Kidney epithelial cell (primary cell): ENCODE measurements at regions not wholly inside any gene's neighbourhood (a gene's known extent, or its start where the extent isn't known, plus 50 kb on each side); places are given as distances from the start of the nearest gene placed in this dataset.

Source experiments
- DNase-seq: peaks from one replicate; pipeline ENCODE4 v3.0.0-alpha.2; 2010; ENCODE audit warnings: low read depth
- H3K27me3 ChIP-seq: 2 replicates; pipeline ENCODE4 v1.6.0; 2011; ENCODE audit warnings: low read length; ENCODE audit not compliant: control insufficient read depth, insufficient read depth
- H3K36me3 ChIP-seq: 2 replicates; pipeline ENCODE4 v1.5.1; 2011; ENCODE audit warnings: low read length; ENCODE audit not compliant: control insufficient read depth, insufficient read depth
- H3K4me3 ChIP-seq: 2 replicates; pipeline ENCODE4 v1.5.1; 2011; ENCODE audit warnings: low read depth, mild to moderate bottlenecking, control low read depth, low read length
- TF ChIP-seq, protein P1 (sequence below): IDR thresholded peaks from 2 replicates; pipeline ENCODE4 v1.5.1; 2011; ENCODE audit warnings: mild to moderate bottlenecking, moderate library complexity, low read length, control low read depth, inconsistent platforms; ENCODE audit not compliant: insufficient read depth, poor library complexity, severe bottlenecking

- TF ChIP-seq, protein P1, sequence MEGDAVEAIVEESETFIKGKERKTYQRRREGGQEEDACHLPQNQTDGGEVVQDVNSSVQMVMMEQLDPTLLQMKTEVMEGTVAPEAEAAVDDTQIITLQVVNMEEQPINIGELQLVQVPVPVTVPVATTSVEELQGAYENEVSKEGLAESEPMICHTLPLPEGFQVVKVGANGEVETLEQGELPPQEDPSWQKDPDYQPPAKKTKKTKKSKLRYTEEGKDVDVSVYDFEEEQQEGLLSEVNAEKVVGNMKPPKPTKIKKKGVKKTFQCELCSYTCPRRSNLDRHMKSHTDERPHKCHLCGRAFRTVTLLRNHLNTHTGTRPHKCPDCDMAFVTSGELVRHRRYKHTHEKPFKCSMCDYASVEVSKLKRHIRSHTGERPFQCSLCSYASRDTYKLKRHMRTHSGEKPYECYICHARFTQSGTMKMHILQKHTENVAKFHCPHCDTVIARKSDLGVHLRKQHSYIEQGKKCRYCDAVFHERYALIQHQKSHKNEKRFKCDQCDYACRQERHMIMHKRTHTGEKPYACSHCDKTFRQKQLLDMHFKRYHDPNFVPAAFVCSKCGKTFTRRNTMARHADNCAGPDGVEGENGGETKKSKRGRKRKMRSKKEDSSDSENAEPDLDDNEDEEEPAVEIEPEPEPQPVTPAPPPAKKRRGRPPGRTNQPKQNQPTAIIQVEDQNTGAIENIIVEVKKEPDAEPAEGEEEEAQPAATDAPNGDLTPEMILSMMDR, result no peak
- H3K4me3 ChIP-seq, result no peak overlapping the region
- DNase-seq, result no peak
- no peaks in the 10 kb centered on the region for H3K27me3 ChIP-seq
- H3K36me3 ChIP-seq, result no peaks in the 10 kb centered on the region
These were observed 135.7 kb downstream of the EVA1A start for GRCh38 chr2:75424936-75425619.

DNA sequence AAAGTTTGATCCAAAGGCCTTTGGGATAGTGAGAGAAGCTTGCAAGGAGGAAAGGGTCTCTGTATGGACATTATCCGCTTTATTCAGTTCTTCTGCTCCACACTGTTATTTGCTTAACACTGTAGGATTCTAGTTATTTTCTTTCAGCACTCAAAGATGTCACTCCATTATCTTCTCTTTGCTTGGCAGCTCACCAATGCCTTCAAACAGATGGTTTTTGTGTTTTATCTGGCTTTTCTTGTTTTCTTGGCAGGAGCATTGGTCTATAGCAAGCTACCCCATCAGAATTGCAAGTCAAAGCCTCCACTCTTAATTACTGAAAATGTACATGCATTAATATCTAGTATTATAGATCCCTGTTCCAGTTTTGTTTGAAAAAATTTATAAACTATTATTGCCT, 138.8 kb downstream of the EVA1A start:
- Histone ChIP-seq H3K36me3 (no peaks in the 10 kb centered on the region), H3K27me3 (no peaks in the 10 kb centered on the region), H3K4me3 (no peak overlapping the region)
- TF ChIP-seq, protein P1, result no peak
- DNase-seq, result no peak

DNA sequence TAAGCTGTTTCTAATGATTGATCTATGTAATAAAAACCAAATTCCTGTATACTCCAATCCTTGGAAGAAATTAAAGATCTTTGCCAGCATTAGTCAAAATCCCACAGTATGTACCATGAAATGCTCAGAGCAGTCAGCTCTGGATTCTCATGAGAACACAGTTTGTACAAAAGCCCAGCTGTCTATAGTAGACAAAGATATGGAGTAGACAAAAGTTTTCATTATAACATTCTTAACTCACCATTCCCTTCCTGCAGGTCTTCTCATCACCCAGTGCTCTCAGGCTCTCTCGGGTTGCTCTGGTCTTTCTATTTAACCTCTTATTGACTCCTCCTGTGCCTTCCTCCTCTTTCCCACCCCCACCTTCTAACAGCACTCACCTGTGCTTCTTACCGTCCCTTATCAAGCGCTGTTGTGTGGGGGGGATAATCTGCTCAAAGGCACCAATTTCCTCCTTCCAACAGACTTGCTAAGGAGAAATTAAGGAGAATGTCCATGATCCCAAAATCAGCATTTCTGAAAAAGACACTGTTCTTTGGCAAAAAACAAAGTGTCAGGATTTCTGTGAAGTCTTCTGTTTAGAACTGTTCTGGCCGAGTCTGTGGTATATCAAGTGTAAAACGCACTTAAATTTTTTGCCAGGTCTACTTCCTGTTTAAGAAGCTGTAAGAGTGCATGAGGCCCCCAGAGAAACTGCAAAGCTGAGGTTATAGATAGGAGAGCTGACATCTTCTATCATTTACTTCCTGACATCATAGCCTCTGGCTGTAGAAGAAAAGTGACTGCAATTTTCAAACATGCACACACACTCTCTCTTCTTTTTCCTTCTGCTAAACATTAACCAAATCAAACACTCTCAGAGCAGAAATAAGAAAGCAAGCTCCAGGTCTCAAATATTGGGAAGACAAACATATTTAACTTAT, 144.1 kb downstream of the EVA1A start:
- Histone ChIP-seq H3K36me3 (no peaks in the 10 kb centered on the region), H3K27me3 (no peaks in the 10 kb centered on the region), H3K4me3 (no peak overlapping the region)
- no peak for DNase-seq
- TF ChIP-seq, protein P1, result no peak

- TF ChIP-seq, protein P1, result no peak
- Histone ChIP-seq H3K4me3 (no peak overlapping the region), H3K27me3 (no peaks in the 10 kb centered on the region), H3K36me3 (no peaks in the 10 kb centered on the region)
- DNase-seq, result no peak
These were observed 145.0 kb downstream of the EVA1A start for GRCh38 chr2:75415731-75416130.

GRCh38 chr2:75415111-75415626, 145.6 kb downstream of the EVA1A start:
- no peak overlapping the region for H3K4me3 ChIP-seq
- no peaks in the 10 kb centered on the region for H3K27me3 ChIP-seq
- TF ChIP-seq, protein P1, result no peak
- no peaks in the 10 kb centered on the region for H3K36me3 ChIP-seq
- no peak for DNase-seq
